GM18520 (cell line): ENCODE measurements at regions not wholly inside any gene's neighbourhood (a gene's known extent, or its start where the extent isn't known, plus 50 kb on each side); places are given as distances from the start of the nearest gene placed in this dataset.

ENCODE experiments used
- ATAC-seq: cut with Tn5 transposase; IDR thresholded peaks from one replicate; pipeline ENCODE4 v1.9.1; 2021; ENCODE audit not compliant: unreplicated experiment

GRCh38 chr7:98679741-98680140 lies 62.7 kb downstream of the NPTX2 start:
- no peak for ATAC-seq

GRCh38 chr7:98681511-98681910 lies 64.4 kb downstream of the NPTX2 start:
- no peak for ATAC-seq

GRCh38 chr7:98681951-98682350 lies 64.9 kb downstream of the NPTX2 start:
- ATAC-seq = no peak

- ATAC-seq = no peak
These were observed 66.4 kb downstream of the NPTX2 start for GRCh38 chr7:98683514-98683913.

GRCh38 chr7:98685541-98685940 lies 68.5 kb downstream of the NPTX2 start:
- ATAC-seq = no peak

GRCh38 chr7:98686466-98687080 lies 69.5 kb downstream of the NPTX2 start:
- ATAC-seq = no peak

GRCh38 chr7:98687111-98687751 lies 70.1 kb downstream of the NPTX2 start:
- no peak for ATAC-seq

GRCh38 chr7:98691619-98692018 lies 74.5 kb downstream of the NPTX2 start:
- no peak for ATAC-seq

- no peak for ATAC-seq
These were observed 80.0 kb downstream of the NPTX2 start for GRCh38 chr7:98697083-98697482.

GRCh38 chr7:98697485-98698240 lies 80.6 kb downstream of the NPTX2 start:
- no peak for ATAC-seq

- ATAC-seq = no peak
These were observed 81.9 kb downstream of the NPTX2 start for GRCh38 chr7:98698976-98699375.

GRCh38 chr7:98700533-98700932 lies 83.4 kb downstream of the NPTX2 start:
- no peak for ATAC-seq

GRCh38 chr7:98701372-98701771 lies 84.3 kb downstream of the NPTX2 start:
- ATAC-seq = no peak

GRCh38 chr7:98702021-98702420 lies 84.9 kb downstream of the NPTX2 start:
- no peak for ATAC-seq

- no peak for ATAC-seq
These were observed 86.8 kb downstream of the NPTX2 start for GRCh38 chr7:98703916-98704315.

GRCh38 chr7:98705626-98706025 lies 88.5 kb downstream of the NPTX2 start:
- no peak for ATAC-seq

- no peak for ATAC-seq
These were observed 90.0 kb downstream of the NPTX2 start for GRCh38 chr7:98707076-98707475.

- no peak for ATAC-seq
These were observed 94.9 kb downstream of the NPTX2 start for GRCh38 chr7:98711945-98712344.

- no peak for ATAC-seq
These were observed 96.2 kb downstream of the NPTX2 start for GRCh38 chr7:98713165-98713810.

- no peak for ATAC-seq
These were observed 102.3 kb downstream of the NPTX2 start for GRCh38 chr7:98719396-98719795.

- ATAC-seq = no peak
These were observed 105.3 kb downstream of the NPTX2 start for GRCh38 chr7:98722402-98722801.

- ATAC-seq = no peak
These were observed 107.5 kb downstream of the NPTX2 start for GRCh38 chr7:98724591-98724990.
